Keratinocyte (primary cell): ENCODE measurements at regions not wholly inside any gene's neighbourhood (a gene's known extent, or its start where the extent isn't known, plus 50 kb on each side); places are given as distances from the start of the nearest gene placed in this dataset.

Source experiments
- EZH2 ChIP-seq: IDR thresholded peaks from one replicate; pipeline ENCODE4 v1.6.1; 2012; ENCODE audit warnings: inconsistent platforms, mild to moderate bottlenecking, low read length, moderate library complexity
- TF ChIP-seq, protein P1 (sequence below), 3 experiments: IDR thresholded peaks in 1 of 3; conservative IDR thresholded peaks in 1 of 3; optimal IDR thresholded peaks in 1 of 3; 2 replicates in 2 of 3; 3 replicates in 1 of 3; pipeline versions ENCODE3 to v1.5.1; 2011; ENCODE audit warnings: low read length in 3 of 3, mild to moderate bottlenecking in 3 of 3, moderate library complexity in 2 of 3, control low read depth in 1 of 3, inconsistent platforms in 1 of 3; ENCODE audit not compliant: insufficient read depth in 2 of 3; ENCODE audit errors: extremely low read depth in 1 of 3

DNA sequence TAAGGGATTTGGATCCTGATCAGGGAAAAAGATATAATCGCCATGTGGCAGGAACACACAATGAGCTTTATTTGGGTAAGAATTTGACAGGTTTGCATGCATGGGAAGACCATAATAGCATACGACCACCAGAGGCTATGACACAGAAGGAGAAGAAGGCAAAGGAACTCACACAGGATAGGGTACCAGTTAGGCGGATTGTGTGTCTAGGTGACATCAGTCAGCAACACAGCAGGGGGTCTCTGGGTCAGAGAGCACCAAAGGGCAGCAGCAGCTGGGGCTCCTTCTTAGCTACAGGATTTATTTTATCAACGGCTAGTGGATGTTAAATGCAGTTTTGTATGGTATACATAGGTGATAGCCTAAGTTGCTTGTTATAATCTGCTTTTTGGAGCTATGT, 551.3 kb downstream of the KCNT2 start:
- TF ChIP-seq, protein P1, sequence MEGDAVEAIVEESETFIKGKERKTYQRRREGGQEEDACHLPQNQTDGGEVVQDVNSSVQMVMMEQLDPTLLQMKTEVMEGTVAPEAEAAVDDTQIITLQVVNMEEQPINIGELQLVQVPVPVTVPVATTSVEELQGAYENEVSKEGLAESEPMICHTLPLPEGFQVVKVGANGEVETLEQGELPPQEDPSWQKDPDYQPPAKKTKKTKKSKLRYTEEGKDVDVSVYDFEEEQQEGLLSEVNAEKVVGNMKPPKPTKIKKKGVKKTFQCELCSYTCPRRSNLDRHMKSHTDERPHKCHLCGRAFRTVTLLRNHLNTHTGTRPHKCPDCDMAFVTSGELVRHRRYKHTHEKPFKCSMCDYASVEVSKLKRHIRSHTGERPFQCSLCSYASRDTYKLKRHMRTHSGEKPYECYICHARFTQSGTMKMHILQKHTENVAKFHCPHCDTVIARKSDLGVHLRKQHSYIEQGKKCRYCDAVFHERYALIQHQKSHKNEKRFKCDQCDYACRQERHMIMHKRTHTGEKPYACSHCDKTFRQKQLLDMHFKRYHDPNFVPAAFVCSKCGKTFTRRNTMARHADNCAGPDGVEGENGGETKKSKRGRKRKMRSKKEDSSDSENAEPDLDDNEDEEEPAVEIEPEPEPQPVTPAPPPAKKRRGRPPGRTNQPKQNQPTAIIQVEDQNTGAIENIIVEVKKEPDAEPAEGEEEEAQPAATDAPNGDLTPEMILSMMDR (optimal IDR thresholded peaks at IDR 0.05 in 1 of 3, IDR thresholded peaks at IDR 0.05 in 1 of 3, conservative IDR thresholded peaks at IDR 0.05 in 1 of 3; ENCODE audit: extremely low read depth in 1 of 3, insufficient read depth in 2 of 3, low read length in 3 of 3), result no peak
- no peak for TF ChIP-seq EZH2
